H1 (cell line): ENCODE measurements at regions not wholly inside any gene's neighbourhood (a gene's known extent, or its start where the extent isn't known, plus 50 kb on each side); places are given as distances from the start of the nearest gene placed in this dataset.

ENCODE experiments used
- CTCF ChIA-PET: fragments of 300-600 bp; sonication (Branson Sonifier 250); formaldehyde crosslinking; loops from one replicate; lab custom pipeline; 2021; ENCODE audit not compliant: partially characterized antibody; lab: Charles Lee
- POLR2A ChIA-PET: fragments of 300-600 bp; sonication (Branson Sonifier 250); formaldehyde crosslinking; loops from one replicate; lab custom pipeline; 2021; ENCODE audit warnings: inconsistent platforms; ENCODE audit not compliant: partially characterized antibody; lab: Charles Lee
- DNase-seq, 2 experiments: peaks; one replicate each; pipeline versions ENCODE4 v3.0.0 to v3.0.0-alpha.2; 2010 to 2022; ENCODE audit warnings: low spot score in 2 of 2, low read depth in 1 of 2, mixed read lengths in 1 of 2
- FAIRE-seq: peaks from 2 replicates; lab custom pipeline; 2011; peaks lifted over from hg19 to GRCh38; lab: Jason Lieb, UNC
- H2AFZ ChIP-seq: 2 replicates; pipeline ENCODE4 v1.8.1; 2012; ENCODE audit warnings: low read length, inconsistent platforms
- H2AK5ac ChIP-seq: 2 replicates; pipeline ENCODE4 v1.6.1; 2013; ENCODE audit warnings: low read depth, low read length
- H2BK120ac ChIP-seq: replicated peaks from 2 replicates; pipeline ENCODE3; 2013; ENCODE audit warnings: low read depth, low read length, inconsistent platforms
- H2BK12ac ChIP-seq: 2 replicates; pipeline ENCODE4 v1.6.1; 2013; ENCODE audit warnings: low read depth, low read length
- H2BK15ac ChIP-seq: 2 replicates; pipeline ENCODE4 v1.6.1; 2013; ENCODE audit warnings: low read length
- H2BK20ac ChIP-seq: 2 replicates; pipeline ENCODE4 v1.6.1; 2013; ENCODE audit warnings: low read length
- H2BK5ac ChIP-seq: 2 replicates; pipeline ENCODE4 v1.6.1; 2013; ENCODE audit warnings: low read depth, low read length
- H3K14ac ChIP-seq: 2 replicates; pipeline ENCODE4 v1.6.1; 2013; ENCODE audit warnings: inconsistent platforms; ENCODE audit not compliant: insufficient read length
- H3K18ac ChIP-seq: 2 replicates; pipeline ENCODE4 v1.6.1; 2013; ENCODE audit warnings: low read length; ENCODE audit errors: extremely low read depth
- H3K23ac ChIP-seq: 2 replicates; pipeline ENCODE4 v1.6.1; 2013; ENCODE audit warnings: inconsistent platforms; ENCODE audit not compliant: insufficient read length
- H3K23me2 ChIP-seq: 2 replicates; pipeline ENCODE4 v1.6.1; 2013; ENCODE audit warnings: low read depth, low read length
- H3K27ac ChIP-seq: 2 replicates; pipeline ENCODE4 v1.6.1; 2011; ENCODE audit warnings: low read depth, low read length, inconsistent platforms
- H3K27me3 ChIP-seq, 4 experiments: replicated peaks in 1 of 4; 1 replicate in 1 of 4; 2 replicates in 3 of 4; pipeline versions ENCODE4 v1.6.1 to v1.8.1; 2011 to 2013; ENCODE audit warnings: low read length in 3 of 4, mild to moderate bottlenecking in 3 of 4, inconsistent platforms in 2 of 4, mixed read lengths in 2 of 4, moderate library complexity in 1 of 4; ENCODE audit not compliant: control insufficient read depth in 3 of 4, insufficient read depth in 3 of 4; ENCODE audit errors: extremely low read depth in 1 of 4
- H3K36me3 ChIP-seq, 4 experiments: 2 replicates each; pipeline versions ENCODE4 v1.6.1 to v1.8.1; 2011 to 2013; ENCODE audit warnings: mild to moderate bottlenecking in 4 of 4, low read length in 3 of 4, moderate library complexity in 2 of 4, control low read depth in 1 of 4, inconsistent platforms in 1 of 4; ENCODE audit not compliant: insufficient read depth in 4 of 4, control insufficient read depth in 2 of 4
- H3K4ac ChIP-seq: replicated peaks from 2 replicates; pipeline ENCODE3; 2013; ENCODE audit warnings: low read length, low read depth, mixed read lengths, inconsistent platforms; ENCODE audit not compliant: insufficient read length
- H3K4me1 ChIP-seq, 4 experiments: replicated peaks in 1 of 4; 1 replicate in 1 of 4; 2 replicates in 3 of 4; pipeline versions ENCODE4 v1.6.1 to v1.8.1; 2011 to 2013; ENCODE audit warnings: low read length in 3 of 4, inconsistent platforms in 2 of 4, mixed read lengths in 1 of 4; ENCODE audit not compliant: insufficient read depth in 4 of 4, control insufficient read depth in 3 of 4
- H3K4me2 ChIP-seq, 2 experiments: 2 replicates each; pipeline versions ENCODE4 v1.6.1 to v1.8.1; 2011 to 2013; ENCODE audit warnings: low read depth in 2 of 2, low read length in 2 of 2, control low read depth in 1 of 2, inconsistent platforms in 1 of 2, mild to moderate bottlenecking in 1 of 2; ENCODE audit not compliant: insufficient read depth in 1 of 2
- H3K4me3 ChIP-seq, 4 experiments: fragments of 200-600, 300-600 bp in 1 of 4; sonication (generic), shearing (Covaris generic), sonication (Bioruptor Twin) in 1 of 4; 2 replicates each; pipeline versions ENCODE4 v1.5.1 to v1.8.1; 2011 to 2016; ENCODE audit warnings: low read length in 4 of 4, low read depth in 3 of 4, control low read depth in 2 of 4, inconsistent platforms in 2 of 4, mild to moderate bottlenecking in 2 of 4, mixed read lengths in 1 of 4, moderate library complexity in 1 of 4; ENCODE audit not compliant: insufficient read depth in 2 of 4; ENCODE audit errors: extremely low read depth in 1 of 4
- H3K56ac ChIP-seq: replicated peaks from 2 replicates; pipeline ENCODE3; 2013; ENCODE audit warnings: low read depth, mild to moderate bottlenecking, mixed read lengths, low read length, inconsistent platforms; ENCODE audit not compliant: insufficient read length
- H3K79me1 ChIP-seq: 2 replicates; pipeline ENCODE4 v1.6.1; 2013; ENCODE audit warnings: low read depth, low read length, control low read depth
- H3K79me2 ChIP-seq, 2 experiments: 2 replicates each; pipeline versions ENCODE4 v1.6.1 to v1.8.1; 2012 to 2013; ENCODE audit warnings: low read length in 2 of 2, mild to moderate bottlenecking in 2 of 2, inconsistent platforms in 1 of 2; ENCODE audit not compliant: insufficient read depth in 2 of 2, control insufficient read depth in 1 of 2
- H3K9ac ChIP-seq, 4 experiments: replicated peaks in 1 of 4; 1 replicate in 1 of 4; 2 replicates in 3 of 4; pipeline versions ENCODE4 v1.6.1 to v1.8.1; 2011 to 2013; ENCODE audit warnings: low read depth in 3 of 4, low read length in 3 of 4, control low read depth in 2 of 4, mild to moderate bottlenecking in 2 of 4, moderate library complexity in 2 of 4, inconsistent platforms in 1 of 4; ENCODE audit errors: extremely low read depth in 1 of 4
- H3K9me3 ChIP-seq, 2 experiments: 2 replicates each; pipeline versions ENCODE4 v1.6.1 to v1.8.1; 2012 to 2013; ENCODE audit warnings: mild to moderate bottlenecking in 2 of 2, moderate library complexity in 2 of 2, control low read depth in 1 of 2, inconsistent platforms in 1 of 2, low read depth in 1 of 2, low read length in 1 of 2, mixed read lengths in 1 of 2; ENCODE audit not compliant: insufficient read depth in 2 of 2
- H4K20me1 ChIP-seq, 2 experiments: replicated peaks in 1 of 2; 2 replicates each; pipeline versions ENCODE3 to v1.8.1; 2011 to 2013; ENCODE audit warnings: inconsistent platforms in 2 of 2, low read length in 2 of 2, mild to moderate bottlenecking in 1 of 2; ENCODE audit not compliant: insufficient read depth in 2 of 2, control insufficient read depth in 1 of 2
- H4K5ac ChIP-seq: 2 replicates; pipeline ENCODE4 v1.6.1; 2013; ENCODE audit warnings: low read length, low read depth, mixed read lengths, inconsistent platforms; ENCODE audit not compliant: insufficient read length
- H4K8ac ChIP-seq: 2 replicates; pipeline ENCODE4 v1.8.0; 2013; ENCODE audit warnings: mild to moderate bottlenecking, moderate library complexity, low read length, inconsistent platforms; ENCODE audit not compliant: insufficient read depth; ENCODE audit errors: extremely low read depth
- H4K91ac ChIP-seq: replicated peaks from 2 replicates; pipeline ENCODE3; 2013; ENCODE audit warnings: low read length, mixed read lengths, inconsistent platforms; ENCODE audit not compliant: insufficient read length
- ASH2L ChIP-seq: fragments of 200-600, 300-600 bp; sonication (generic); IDR thresholded peaks from one replicate; pipeline ENCODE4 v1.7.1; 2017; ENCODE audit warnings: low read length
- ATF2 ChIP-seq: IDR thresholded peaks from 2 replicates; pipeline ENCODE4 v1.6.1; 2012; ENCODE audit warnings: low read length, inconsistent platforms
- CTCF ChIP-seq, 3 experiments: IDR thresholded peaks; 1 replicate in 2 of 3; 2 replicates in 1 of 3; pipeline versions ENCODE4 v1.5.1 to v1.6.1; 2011; ENCODE audit warnings: low read length in 3 of 3, mild to moderate bottlenecking in 3 of 3, inconsistent platforms in 2 of 3, low read depth in 1 of 3, moderate library complexity in 1 of 3; ENCODE audit not compliant: insufficient read depth in 1 of 3; ENCODE audit errors: control extremely low read depth in 1 of 3
- E2F6 ChIP-seq: IDR thresholded peaks from 2 replicates; pipeline ENCODE4 v1.6.1; 2012; ENCODE audit warnings: inconsistent platforms
- GABPA ChIP-seq: IDR thresholded peaks from 2 replicates; pipeline ENCODE4 v1.6.1; 2011; ENCODE audit warnings: mild to moderate bottlenecking, low read length, moderate library complexity, borderline replicate concordance; ENCODE audit not compliant: insufficient read depth
- RAD21 ChIP-seq, 2 experiments: IDR thresholded peaks in 1 of 2; conservative IDR thresholded peaks in 1 of 2; 2 replicates each; pipeline ENCODE4 v1.6.1; 2011; ENCODE audit warnings: low read depth in 2 of 2, low read length in 2 of 2, improper control_type of control experiment in 1 of 2, inconsistent platforms in 1 of 2, mild to moderate bottlenecking in 1 of 2, moderate library complexity in 1 of 2
- SP1 ChIP-seq: IDR thresholded peaks from 2 replicates; pipeline ENCODE4 v1.6.1; 2011; ENCODE audit warnings: low read depth, low read length
- SP2 ChIP-seq: IDR thresholded peaks from 2 replicates; pipeline ENCODE4 v1.6.1; 2012; ENCODE audit warnings: mild to moderate bottlenecking, low read length, inconsistent platforms
- WGBS, 2 experiments: shearing (Covaris generic) in 1 of 2; methylation state at CpG; one replicate each; pipeline versions ENCODE4 v1.1.6 to v1.1.7; 2013 to 2015; ENCODE audit warnings: low lambda C conversion rate in 2 of 2, mixed read lengths in 2 of 2, inconsistent platforms in 1 of 2, low coverage in 1 of 2, missing lambda C conversion rate in 1 of 2; ENCODE audit not compliant: insufficient replicate concordance in 2 of 2, insufficient coverage in 1 of 2, insufficient read length in 1 of 2; ENCODE audit errors: extremely low coverage in 1 of 2, missing lambda C conversion rate in 1 of 2; 5-methylcytosine and 5-hydroxymethylcytosine counted together

- H3K4me1 ChIP-seq, result peaks cover 4 to 12% (median 10%) of the 10 kb centered on the region in 4 experiments; a peak in 6 of 7 replicates
- no peak overlapping the region for H2AFZ ChIP-seq
- no peak overlapping the region for H3K4me2 ChIP-seq
- no peaks in the 10 kb centered on the region for H3K27me3 ChIP-seq
- H2AK5ac ChIP-seq, result no peak overlapping the region
- H4K5ac ChIP-seq, result no peak overlapping the region
- no peaks in the 10 kb centered on the region for H3K9me3 ChIP-seq
- no peak overlapping the region for H3K4ac ChIP-seq
- no peak overlapping the region for H2BK20ac ChIP-seq
- H2BK120ac ChIP-seq, result no peak overlapping the region
- H4K8ac ChIP-seq, result no peak overlapping the region
- H3K14ac ChIP-seq, result no peak overlapping the region
- no peak overlapping the region for H3K18ac ChIP-seq
- H3K27ac ChIP-seq, result no peak overlapping the region
- no peak overlapping the region for H2BK12ac ChIP-seq
- no peak overlapping the region for H2BK5ac ChIP-seq
- ChIA-PET CTCF (interaction anchor here (0.7 kb wide), 1 partner anchor 68 kb away, joined by 3 read pairs; no protein-coding TSS in a partner anchor), POLR2A (no interaction called here)
- TF ChIP-seq RAD21 (IDR thresholded peaks at IDR 0.05 in 1 of 2, conservative IDR thresholded peaks at IDR 0.05 in 1 of 2; ENCODE audit: low read depth in 2 of 2, low read length in 2 of 2) (no peak), GABPA (no peak), E2F6 (0 out of 2 replicates have a peak, but pooled peaks have one; percentile 12), ATF2 (no peak), ASH2L (no peak), SP1 (no peak), CTCF (IDR thresholded peaks at IDR 0.05; ENCODE audit: control extremely low read depth in 1 of 3, insufficient read depth in 1 of 3, low read depth in 1 of 3, low read length in 3 of 3) (no peak), SP2 (no peak)
- H3K4me3 ChIP-seq, result no peak overlapping the region
- no peak overlapping the region for H2BK15ac ChIP-seq
- H3K56ac ChIP-seq, result no peak overlapping the region
- FAIRE-seq, result no peak
- no peak for DNase-seq
- no peaks in the 10 kb centered on the region; a peak in 1 of 8 replicates for H3K36me3 ChIP-seq
- H3K79me2 ChIP-seq, result no peaks in the 10 kb centered on the region
- WGBS, 2 experiments, result 93% methylated on average over 7 of the region's 8 CpGs; no CpG with 5 or more reads in 1 of the 2 experiments
- H4K91ac ChIP-seq, result no peak overlapping the region
- no peak overlapping the region for H3K9ac ChIP-seq
- no peaks in the 10 kb centered on the region for H3K79me1 ChIP-seq
- peaks cover 13% of the 10 kb centered on the region; the same call in 1 of the 2 replicates for H3K23me2 ChIP-seq
- H4K20me1 ChIP-seq, result peaks cover 0 to 6% of the 10 kb centered on the region in 2 experiments
- H3K23ac ChIP-seq, result no peak overlapping the region
These were observed 64.7 kb downstream of the SOX9 start for GRCh38 chr17:72185564-72185963.
